GM18517 (cell line): ENCODE measurements at regions not wholly inside any gene's neighbourhood (a gene's known extent, or its start where the extent isn't known, plus 50 kb on each side); places are given as distances from the start of the nearest gene placed in this dataset.

ENCODE experiments used
- ATAC-seq: cut with Tn5 transposase; IDR thresholded peaks from one replicate; pipeline ENCODE4 v1.9.1; 2021; ENCODE audit warnings: mild to moderate bottlenecking, moderate library complexity; ENCODE audit not compliant: unreplicated experiment

GRCh38 chr10:50936335-50936734 lies 50.9 kb upstream of the A1CF start:
- no peak for ATAC-seq

- ATAC-seq, result no peak
These were observed 51.9 kb upstream of the A1CF start for GRCh38 chr10:50937230-50937907.

- ATAC-seq, result no peak
These were observed 56.2 kb upstream of the A1CF start for GRCh38 chr10:50941629-50942028.

- no peak for ATAC-seq
These were observed 61.8 kb upstream of the A1CF start for GRCh38 chr10:50946991-50947781.

GRCh38 chr10:50951365-50951764 lies 65.9 kb upstream of the A1CF start:
- ATAC-seq, result no peak

- no peak for ATAC-seq
These were observed 75.9 kb upstream of the A1CF start for GRCh38 chr10:50961297-50961696.

GRCh38 chr10:50963063-50963462 lies 77.6 kb upstream of the A1CF start:
- no peak for ATAC-seq

- ATAC-seq, result no peak
These were observed 83.1 kb upstream of the A1CF start for GRCh38 chr10:50968386-50969091.

- ATAC-seq, result no peak
These were observed 87.2 kb upstream of the A1CF start for GRCh38 chr10:50972591-50972990.

- ATAC-seq, result no peak
These were observed 92.9 kb upstream of the PRKG1 start for GRCh38 chr10:50981385-50981784.

- ATAC-seq, result no peak
These were observed 92.4 kb upstream of the PRKG1 start for GRCh38 chr10:50981904-50982303.

- no peak for ATAC-seq
These were observed 91.3 kb upstream of the PRKG1 start for GRCh38 chr10:50982989-50983388.

GRCh38 chr10:50987934-50988333 lies 86.4 kb upstream of the PRKG1 start:
- ATAC-seq, result no peak

GRCh38 chr10:50988792-50989191 lies 85.5 kb upstream of the PRKG1 start:
- ATAC-seq, result no peak

- no peak for ATAC-seq
These were observed 83.5 kb upstream of the PRKG1 start for GRCh38 chr10:50990568-50991455.

GRCh38 chr10:50991456-50992355 lies 82.6 kb upstream of the PRKG1 start:
- ATAC-seq, result no peak

GRCh38 chr10:50992356-50992901 lies 81.9 kb upstream of the PRKG1 start:
- no peak for ATAC-seq

- no peak for ATAC-seq
These were observed 81.1 kb upstream of the PRKG1 start for GRCh38 chr10:50992972-50993766.

- no peak for ATAC-seq
These were observed 80.5 kb upstream of the PRKG1 start for GRCh38 chr10:50993771-50994251.
